T-helper 17 cell (primary cell): ENCODE measurements at regions not wholly inside any gene's neighbourhood (a gene's known extent, or its start where the extent isn't known, plus 50 kb on each side); places are given as distances from the start of the nearest gene placed in this dataset.

Experiments used
- ATAC-seq: fragments of 150-1000 bp; cut with Tn5 transposase; 2 replicates; pipeline ENCODE4 v1.10.0; 2021; ENCODE audit warnings: mild to moderate bottlenecking, moderate library complexity
- DNase-seq, 3 donors: peaks; one replicate each; pipeline versions ENCODE4 v3.0.0 to v3.0.0-alpha.2; 2020 to 2021
- H3K9me3 ChIP-seq: one replicate; pipeline ENCODE4 v1.7.0; 2013; ENCODE audit warnings: low read length, mild to moderate bottlenecking; ENCODE audit not compliant: control insufficient read depth, poor library complexity, severe bottlenecking
- H3K27ac Mint-ChIP-seq: one replicate; pipeline ENCODE4 v1.8.0; 2022; ENCODE audit warnings: mild to moderate bottlenecking, moderate library complexity, mixed read lengths
- H3K27me3 Mint-ChIP-seq: one replicate; pipeline ENCODE4 v1.8.0; 2022; ENCODE audit warnings: mixed read lengths
- H3K36me3 Mint-ChIP-seq: one replicate; pipeline ENCODE4 v1.8.0; 2022; ENCODE audit warnings: low read depth, mixed read lengths
- H3K4me1 Mint-ChIP-seq: one replicate; pipeline ENCODE4 v1.8.0; 2022; ENCODE audit warnings: mild to moderate bottlenecking, mixed read lengths
- H3K4me3 Mint-ChIP-seq: one replicate; pipeline ENCODE4 v1.8.0; 2022; ENCODE audit warnings: mild to moderate bottlenecking, moderate library complexity, mixed read lengths

- Mint-ChIP-seq H3K36me3 (no peaks in the 10 kb centered on the region), H3K4me1 (no peaks in the 10 kb centered on the region), H3K27ac (no peak overlapping the region), H3K27me3 (no peaks in the 10 kb centered on the region), H3K4me3 (no peak overlapping the region)
- ATAC-seq (no peak), DNase-seq (no peak)
- H3K9me3 ChIP-seq: peaks cover 3% of the 10 kb centered on the region
Observed at GRCh38 chr5:4640795-4641194, 499.3 kb upstream of the ADAMTS16 start.

GRCh38 chr5:4642525-4642924, 497.6 kb upstream of the ADAMTS16 start:
- DNase-seq: no peak
- no peaks in the 10 kb centered on the region for H3K36me3 Mint-ChIP-seq
- no peak overlapping the region for H3K27ac Mint-ChIP-seq
- H3K4me3 Mint-ChIP-seq: no peak overlapping the region
- H3K4me1 Mint-ChIP-seq: no peaks in the 10 kb centered on the region
- peaks cover 3% of the 10 kb centered on the region for H3K9me3 ChIP-seq
- no peaks in the 10 kb centered on the region for H3K27me3 Mint-ChIP-seq
- no peak for ATAC-seq

- Mint-ChIP-seq H3K27me3 (no peaks in the 10 kb centered on the region), H3K4me1 (no peaks in the 10 kb centered on the region), H3K27ac (no peak overlapping the region), H3K4me3 (no peak overlapping the region), H3K36me3 (no peaks in the 10 kb centered on the region)
- ATAC-seq: no peak
- peaks cover 3% of the 10 kb centered on the region for H3K9me3 ChIP-seq
- no peak for DNase-seq
Observed at GRCh38 chr5:4643190-4643589, 496.9 kb upstream of the ADAMTS16 start.

- no peak for DNase-seq
- Mint-ChIP-seq H3K36me3 (no peaks in the 10 kb centered on the region), H3K27ac (no peak overlapping the region), H3K4me1 (no peaks in the 10 kb centered on the region), H3K27me3 (no peaks in the 10 kb centered on the region), H3K4me3 (no peak overlapping the region)
- H3K9me3 ChIP-seq: peaks cover 3% of the 10 kb centered on the region
- ATAC-seq: no peak
Observed at GRCh38 chr5:4643960-4644359, 496.2 kb upstream of the ADAMTS16 start.

- Mint-ChIP-seq H3K4me1 (no peaks in the 10 kb centered on the region), H3K27me3 (no peaks in the 10 kb centered on the region), H3K4me3 (no peak overlapping the region), H3K27ac (no peak overlapping the region), H3K36me3 (no peaks in the 10 kb centered on the region)
- ATAC-seq (no peak), DNase-seq (no peak)
- peaks cover 3% of the 10 kb centered on the region for H3K9me3 ChIP-seq
Observed at GRCh38 chr5:4646715-4647375, 493.3 kb upstream of the ADAMTS16 start.

- peaks cover 3% of the 10 kb centered on the region for H3K9me3 ChIP-seq
- no peak overlapping the region for H3K4me3 Mint-ChIP-seq
- ATAC-seq (no peak), DNase-seq (no peak)
- no peaks in the 10 kb centered on the region for H3K27me3 Mint-ChIP-seq
- no peaks in the 10 kb centered on the region for H3K4me1 Mint-ChIP-seq
- H3K36me3 Mint-ChIP-seq: no peaks in the 10 kb centered on the region
- no peak overlapping the region for H3K27ac Mint-ChIP-seq
Observed at GRCh38 chr5:4647955-4648354, 492.2 kb upstream of the ADAMTS16 start.

- no peaks in the 10 kb centered on the region for H3K27me3 Mint-ChIP-seq
- no peak for ATAC-seq
- DNase-seq: no peak
- no peaks in the 10 kb centered on the region for H3K9me3 ChIP-seq
- no peak overlapping the region for H3K4me3 Mint-ChIP-seq
- H3K27ac Mint-ChIP-seq: no peak overlapping the region
- no peaks in the 10 kb centered on the region for H3K4me1 Mint-ChIP-seq
- H3K36me3 Mint-ChIP-seq: no peaks in the 10 kb centered on the region
Observed at GRCh38 chr5:4651806-4652565, 488.1 kb upstream of the ADAMTS16 start.

GRCh38 chr5:4653475-4653874, 486.7 kb upstream of the ADAMTS16 start:
- no peak for DNase-seq
- H3K9me3 ChIP-seq: no peaks in the 10 kb centered on the region
- no peak for ATAC-seq

GRCh38 chr5:4659851-4660250, 480.3 kb upstream of the ADAMTS16 start:
- peaks cover 3% of the 10 kb centered on the region for H3K9me3 ChIP-seq
- Mint-ChIP-seq H3K4me1 (no peaks in the 10 kb centered on the region), H3K27ac (no peak overlapping the region), H3K4me3 (no peak overlapping the region), H3K36me3 (no peaks in the 10 kb centered on the region), H3K27me3 (no peaks in the 10 kb centered on the region)
- ATAC-seq (no peak), DNase-seq (no peak)

More at GRCh38 chr5:4653475-4653874, 486.7 kb upstream of the ADAMTS16 start:
- Mint-ChIP-seq H3K36me3 (no peaks in the 10 kb centered on the region), H3K27me3 (no peaks in the 10 kb centered on the region), H3K27ac (no peak overlapping the region), H3K4me1 (no peaks in the 10 kb centered on the region), H3K4me3 (no peak overlapping the region)

- no peaks in the 10 kb centered on the region for H3K36me3 Mint-ChIP-seq
- no peak overlapping the region for H3K27ac Mint-ChIP-seq
- DNase-seq (no peak), ATAC-seq (no peak)
- H3K4me1 Mint-ChIP-seq: no peaks in the 10 kb centered on the region
- H3K27me3 Mint-ChIP-seq: no peaks in the 10 kb centered on the region
- H3K9me3 ChIP-seq: peaks cover 3% of the 10 kb centered on the region
- no peak overlapping the region for H3K4me3 Mint-ChIP-seq
Observed at GRCh38 chr5:4661326-4661725, 478.8 kb upstream of the ADAMTS16 start.

GRCh38 chr5:4661836-4662235, 478.3 kb upstream of the ADAMTS16 start:
- no peak for ATAC-seq
- Mint-ChIP-seq H3K27ac (no peak overlapping the region), H3K27me3 (no peaks in the 10 kb centered on the region), H3K4me1 (no peaks in the 10 kb centered on the region), H3K36me3 (no peaks in the 10 kb centered on the region), H3K4me3 (no peak overlapping the region)
- no peak for DNase-seq
- peaks cover 3% of the 10 kb centered on the region for H3K9me3 ChIP-seq

- no peak overlapping the region for H3K4me3 Mint-ChIP-seq
- H3K27me3 Mint-ChIP-seq: no peaks in the 10 kb centered on the region
- H3K36me3 Mint-ChIP-seq: no peaks in the 10 kb centered on the region
- DNase-seq (no peak), ATAC-seq (no peak)
- H3K4me1 Mint-ChIP-seq: no peaks in the 10 kb centered on the region
- H3K9me3 ChIP-seq: peaks cover 3% of the 10 kb centered on the region
- H3K27ac Mint-ChIP-seq: no peak overlapping the region
Observed at GRCh38 chr5:4662756-4663155, 477.4 kb upstream of the ADAMTS16 start.

GRCh38 chr5:4665911-4666310, 474.2 kb upstream of the ADAMTS16 start:
- no peaks in the 10 kb centered on the region for H3K4me1 Mint-ChIP-seq
- H3K36me3 Mint-ChIP-seq: no peaks in the 10 kb centered on the region
- no peak for DNase-seq
- H3K9me3 ChIP-seq: peaks cover 3% of the 10 kb centered on the region
- no peak overlapping the region for H3K4me3 Mint-ChIP-seq
- H3K27me3 Mint-ChIP-seq: no peaks in the 10 kb centered on the region
- ATAC-seq: no peak
- no peak overlapping the region for H3K27ac Mint-ChIP-seq

GRCh38 chr5:4674166-4674565, 466.0 kb upstream of the ADAMTS16 start:
- ATAC-seq (no peak), DNase-seq (no peak)
- no peaks in the 10 kb centered on the region for H3K27me3 Mint-ChIP-seq
- no peak overlapping the region for H3K4me3 Mint-ChIP-seq
- no peak overlapping the region for H3K27ac Mint-ChIP-seq
- no peaks in the 10 kb centered on the region for H3K36me3 Mint-ChIP-seq
- H3K4me1 Mint-ChIP-seq: no peaks in the 10 kb centered on the region
- no peaks in the 10 kb centered on the region for H3K9me3 ChIP-seq
